ENCODE measurements at regions not wholly inside any gene's neighbourhood (a gene's known extent, or its start where the extent isn't known, plus 50 kb on each side); places are given as distances from the start of the nearest gene placed in this dataset.
A peak's percentile ranks its signal among the peaks of the same experiment; 100 is the strongest.

- H3K4me1 ChIP-seq (ENCODE audit: insufficient read depth, low read length): no peaks in the 10 kb centered on the region
- H3K9me3 ChIP-seq (ENCODE audit: insufficient read depth, low read depth, low read length): no peaks in the 10 kb centered on the region
- no peak overlapping the region for H3K4me3 ChIP-seq (ENCODE audit: low read length)
- no peaks in the 10 kb centered on the region for H3K36me3 ChIP-seq (ENCODE audit: insufficient read depth, low read length)
- H3K27me3 ChIP-seq (ENCODE audit: insufficient read depth, low read length): no peaks in the 10 kb centered on the region
- no peak overlapping the region for H3K27ac ChIP-seq (ENCODE audit: low read depth, low read length)
- 81% methylated on average over 5 of the region's 5 CpGs for WGBS
- no peak overlapping the region for H3K9ac ChIP-seq (ENCODE audit: low read depth, low read length)
Measured at GRCh38 chr11:18878211-18878610, 61.0 kb downstream of the MRGPRX1 start.

- no peaks in the 10 kb centered on the region for H3K36me3 ChIP-seq (ENCODE audit: insufficient read depth, low read length)
- 51% methylated on average over 2 of the region's 2 CpGs for WGBS
- H3K27me3 ChIP-seq (ENCODE audit: insufficient read depth, low read length): no peaks in the 10 kb centered on the region
- peaks cover 23% of the 10 kb centered on the region for H3K4me1 ChIP-seq (ENCODE audit: insufficient read depth, low read length)
- peak overlapping the region; percentile 72; the same call in 1 of the 2 replicates for H3K27ac ChIP-seq (ENCODE audit: low read depth, low read length)
- H3K9me3 ChIP-seq (ENCODE audit: insufficient read depth, low read depth, low read length): no peaks in the 10 kb centered on the region
- peak overlapping the region; percentile 31 for H3K4me3 ChIP-seq (ENCODE audit: low read length)
- H3K9ac ChIP-seq (ENCODE audit: low read depth, low read length): 0 out of 2 replicates have a peak overlapping the region, but pooled peaks have one; percentile 21
Measured at GRCh38 chr11:18865951-18866350, 73.3 kb downstream of the MRGPRX1 start.

- Histone ChIP-seq H3K4me3 (ENCODE audit: low read length) (peak overlapping the region; percentile 31; the same call in 1 of the 2 replicates), H3K9ac (ENCODE audit: low read depth, low read length) (peak overlapping the region; percentile 21; the same call in 1 of the 2 replicates), H3K27ac (ENCODE audit: low read depth, low read length) (peak overlapping the region; percentile 72; the same call in 1 of the 2 replicates), H3K27me3 (ENCODE audit: insufficient read depth, low read length) (no peaks in the 10 kb centered on the region), H3K9me3 (ENCODE audit: insufficient read depth, low read depth, low read length) (no peaks in the 10 kb centered on the region), H3K4me1 (ENCODE audit: insufficient read depth, low read length) (peaks cover 23% of the 10 kb centered on the region), H3K36me3 (ENCODE audit: insufficient read depth, low read length) (no peaks in the 10 kb centered on the region)
- WGBS: 88% methylated on average over 3 of the region's 3 CpGs
Measured at GRCh38 chr11:18865261-18865660, 73.7 kb upstream of the PTPN5 start.

GRCh38 chr11:18853086-18853720 is 61.6 kb upstream of the PTPN5 start:
- Histone ChIP-seq H3K27ac (ENCODE audit: low read depth, low read length) (no peak overlapping the region), H3K27me3 (ENCODE audit: insufficient read depth, low read length) (no peaks in the 10 kb centered on the region), H3K4me3 (ENCODE audit: low read length) (no peak overlapping the region), H3K36me3 (ENCODE audit: insufficient read depth, low read length) (no peaks in the 10 kb centered on the region), H3K4me1 (ENCODE audit: insufficient read depth, low read length) (no peaks in the 10 kb centered on the region), H3K9ac (ENCODE audit: low read depth, low read length) (no peak overlapping the region), H3K9me3 (ENCODE audit: insufficient read depth, low read depth, low read length) (no peaks in the 10 kb centered on the region)
- WGBS: 41% methylated on average over 5 of the region's 5 CpGs

GRCh38 chr11:18849406-18849805 is 57.8 kb upstream of the PTPN5 start:
- Histone ChIP-seq H3K9ac (ENCODE audit: low read depth, low read length) (no peak overlapping the region), H3K27me3 (ENCODE audit: insufficient read depth, low read length) (no peaks in the 10 kb centered on the region; the same call in 1 of the 2 replicates), H3K9me3 (ENCODE audit: insufficient read depth, low read depth, low read length) (no peaks in the 10 kb centered on the region), H3K36me3 (ENCODE audit: insufficient read depth, low read length) (no peaks in the 10 kb centered on the region), H3K4me1 (ENCODE audit: insufficient read depth, low read length) (no peaks in the 10 kb centered on the region; the same call in 1 of the 2 replicates), H3K4me3 (ENCODE audit: low read length) (no peak overlapping the region), H3K27ac (ENCODE audit: low read depth, low read length) (no peak overlapping the region)
- WGBS: 89% methylated on average over 1 of the region's 1 CpG

- 88% methylated on average over 1 of the region's 1 CpG for WGBS
Measured at GRCh38 chr11:18844753-18845367, 53.3 kb upstream of the PTPN5 start.

More at GRCh38 chr11:18844753-18845367, 53.3 kb upstream of the PTPN5 start:
- no peak overlapping the region for H3K4me3 ChIP-seq (ENCODE audit: low read length)
- no peaks in the 10 kb centered on the region; the same call in 1 of the 2 replicates for H3K27me3 ChIP-seq (ENCODE audit: insufficient read depth, low read length)
- no peaks in the 10 kb centered on the region for H3K9me3 ChIP-seq (ENCODE audit: insufficient read depth, low read depth, low read length)
- no peaks in the 10 kb centered on the region; the same call in 1 of the 2 replicates for H3K4me1 ChIP-seq (ENCODE audit: insufficient read depth, low read length)
- no peaks in the 10 kb centered on the region for H3K36me3 ChIP-seq (ENCODE audit: insufficient read depth, low read length)
- no peak overlapping the region for H3K9ac ChIP-seq (ENCODE audit: low read depth, low read length)
- H3K27ac ChIP-seq (ENCODE audit: low read depth, low read length): no peak overlapping the region

All from HUES64 (cell line).